PC-9 (cell line): ENCODE measurements at regions not wholly inside any gene's neighbourhood (a gene's known extent, or its start where the extent isn't known, plus 50 kb on each side); places are given as distances from the start of the nearest gene placed in this dataset.

Source experiments
- BruUV-seq: library from RNA; stranded (reverse); fragments of 400-500 nt; replicated peaks from 2 replicates; lab custom pipeline; 2021; lab: Mats Ljungman, UMichigan
- CTCF ChIA-PET: fragments of 300-600 bp; sonication (Branson Sonifier 250); formaldehyde crosslinking; loops from one replicate; lab custom pipeline; 2022; ENCODE audit warnings: antibody characterized with exemption; lab: Charles Lee
- POLR2A ChIA-PET: fragments of 300-600 bp; sonication (Branson Sonifier 250); formaldehyde crosslinking; loops from one replicate; lab custom pipeline; 2022; ENCODE audit warnings: antibody characterized with exemption; ENCODE audit not compliant: unreplicated experiment; lab: Charles Lee
- DNase-seq, 2 experiments: peaks; one replicate each; pipeline versions ENCODE4 v3.0.0 to v3.0.0-alpha.2; 2015 to 2022; ENCODE audit warnings: mixed read lengths in 1 of 2
- H2AFZ ChIP-seq: fragments of 200-600 bp; sonication (generic); 2 replicates; pipeline ENCODE4 v1.8.1; 2017; ENCODE audit warnings: antibody characterized with exemption
- H3F3A ChIP-seq: fragments of 200-600 bp; sonication (generic); 2 replicates; pipeline ENCODE4 v1.8.1; 2017; ENCODE audit warnings: antibody characterized with exemption, mild to moderate bottlenecking, low read depth; ENCODE audit not compliant: insufficient read depth
- H3K27ac ChIP-seq: fragments of 200-600 bp; sonication (generic); 2 replicates; pipeline ENCODE4 v1.6.1; 2016; ENCODE audit warnings: mixed run types
- H3K27me3 ChIP-seq: fragments of 200-600 bp; sonication (generic); 2 replicates; pipeline ENCODE4 v1.6.1; 2016; ENCODE audit warnings: low read depth, mixed run types; ENCODE audit not compliant: insufficient read depth
- H3K36me3 ChIP-seq: fragments of 200-600 bp; sonication (generic); 2 replicates; pipeline ENCODE4 v1.6.1; 2016; ENCODE audit warnings: low read depth, mixed run types
- H3K4me1 ChIP-seq: fragments of 200-600 bp; sonication (generic); replicated peaks from 2 replicates; pipeline ENCODE4 v1.6.1; 2016; ENCODE audit warnings: mixed run types; ENCODE audit not compliant: insufficient read depth
- H3K4me2 ChIP-seq: fragments of 200-600 bp; sonication (generic); 2 replicates; pipeline ENCODE4 v1.6.1; 2017; ENCODE audit warnings: mixed run types
- H3K4me3 ChIP-seq: fragments of 200-600 bp; sonication (generic); 2 replicates; pipeline ENCODE4 v1.6.1; 2016; ENCODE audit warnings: mixed run types
- H3K79me2 ChIP-seq: fragments of 200-600 bp; sonication (generic); 2 replicates; pipeline ENCODE4 v1.6.1; 2017; ENCODE audit warnings: low read depth, mixed run types
- H3K9me2 ChIP-seq: fragments of 200-600 bp; sonication (generic); 2 replicates; pipeline ENCODE4 v1.8.1; 2017; ENCODE audit warnings: mild to moderate bottlenecking; ENCODE audit not compliant: insufficient read depth
- H3K9me3 ChIP-seq: fragments of 200-600 bp; sonication (generic); 2 replicates; pipeline ENCODE4 v1.8.1; 2016; ENCODE audit warnings: low read depth; ENCODE audit not compliant: insufficient read depth
- H4K20me1 ChIP-seq: fragments of 200-600 bp; sonication (generic); 2 replicates; pipeline ENCODE4 v1.8.1; 2017; ENCODE audit not compliant: insufficient read depth
- EZH2 ChIP-seq: fragments of 200-600 bp; sonication (generic); IDR thresholded peaks from 2 replicates; pipeline ENCODE4 v1.8.0; 2017; ENCODE audit warnings: antibody characterized with exemption, low read depth
- intact Hi-C: fragments of 100-400 bp; cut with micrococcal nuclease; formaldehyde crosslinking; loops from one replicate; pipeline ENCODE4 v1.10.0; 2022; ENCODE audit not compliant: unreplicated experiment
- TF ChIP-seq, protein P1 (sequence below): fragments of 200-600 bp; sonication (generic); conservative IDR thresholded peaks from 2 replicates; pipeline ENCODE4 v1.6.1; 2017; ENCODE audit warnings: mixed run types, antibody characterized with exemption, mild to moderate bottlenecking, moderate library complexity

DNA sequence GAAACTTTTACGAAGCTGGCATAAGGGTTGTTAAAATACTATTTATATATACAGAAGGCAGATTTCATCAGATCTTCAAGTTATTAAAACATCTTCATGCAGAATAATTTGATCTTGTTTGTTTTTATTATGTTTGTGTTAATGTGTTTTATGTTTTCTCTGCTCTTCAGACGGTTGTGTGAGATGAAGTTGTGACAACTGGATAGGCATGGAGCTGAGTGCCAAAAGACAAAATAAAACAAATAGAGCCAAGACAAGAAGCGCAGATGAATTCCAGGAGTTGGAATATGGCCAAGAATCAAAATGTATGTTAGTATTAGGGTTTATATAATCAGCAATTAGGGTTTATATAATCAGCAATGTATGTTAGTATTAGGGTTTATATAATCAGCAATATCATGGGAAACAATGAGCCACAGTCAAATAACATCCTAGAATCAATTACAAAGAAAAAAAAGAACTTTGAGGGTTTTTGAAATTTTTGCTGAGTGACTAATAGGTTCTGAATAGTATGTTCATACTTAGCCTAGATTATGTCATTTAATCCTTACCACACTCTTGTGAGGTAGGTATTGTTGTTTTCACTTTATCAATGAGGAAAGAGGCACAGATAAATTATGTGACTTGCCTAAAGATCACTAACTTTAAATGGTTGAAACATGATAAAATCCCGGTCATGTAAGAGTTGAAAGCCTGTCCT, 488.0 kb upstream of the STEAP1 start:
- ChIA-PET CTCF (no interaction called here), POLR2A (no interaction called here)
- Histone ChIP-seq H3K9me2 (no peaks in the 10 kb centered on the region), H3K36me3 (no peaks in the 10 kb centered on the region), H3K9me3 (no peaks in the 10 kb centered on the region), H3K4me1 (no peaks in the 10 kb centered on the region), H3K27me3 (no peaks in the 10 kb centered on the region), H3F3A (no peaks in the 10 kb centered on the region), H4K20me1 (no peaks in the 10 kb centered on the region), H2AFZ (no peak overlapping the region), H3K4me2 (no peak overlapping the region), H3K79me2 (no peaks in the 10 kb centered on the region), H3K27ac (no peak overlapping the region), H3K4me3 (no peak overlapping the region)
- no peak for TF ChIP-seq EZH2
- TF ChIP-seq, protein P1, sequence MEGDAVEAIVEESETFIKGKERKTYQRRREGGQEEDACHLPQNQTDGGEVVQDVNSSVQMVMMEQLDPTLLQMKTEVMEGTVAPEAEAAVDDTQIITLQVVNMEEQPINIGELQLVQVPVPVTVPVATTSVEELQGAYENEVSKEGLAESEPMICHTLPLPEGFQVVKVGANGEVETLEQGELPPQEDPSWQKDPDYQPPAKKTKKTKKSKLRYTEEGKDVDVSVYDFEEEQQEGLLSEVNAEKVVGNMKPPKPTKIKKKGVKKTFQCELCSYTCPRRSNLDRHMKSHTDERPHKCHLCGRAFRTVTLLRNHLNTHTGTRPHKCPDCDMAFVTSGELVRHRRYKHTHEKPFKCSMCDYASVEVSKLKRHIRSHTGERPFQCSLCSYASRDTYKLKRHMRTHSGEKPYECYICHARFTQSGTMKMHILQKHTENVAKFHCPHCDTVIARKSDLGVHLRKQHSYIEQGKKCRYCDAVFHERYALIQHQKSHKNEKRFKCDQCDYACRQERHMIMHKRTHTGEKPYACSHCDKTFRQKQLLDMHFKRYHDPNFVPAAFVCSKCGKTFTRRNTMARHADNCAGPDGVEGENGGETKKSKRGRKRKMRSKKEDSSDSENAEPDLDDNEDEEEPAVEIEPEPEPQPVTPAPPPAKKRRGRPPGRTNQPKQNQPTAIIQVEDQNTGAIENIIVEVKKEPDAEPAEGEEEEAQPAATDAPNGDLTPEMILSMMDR = no peak
- BruUV-seq = no TSS peak
- intact Hi-C loops = no loop called here
- DNase-seq = no peak

DNA sequence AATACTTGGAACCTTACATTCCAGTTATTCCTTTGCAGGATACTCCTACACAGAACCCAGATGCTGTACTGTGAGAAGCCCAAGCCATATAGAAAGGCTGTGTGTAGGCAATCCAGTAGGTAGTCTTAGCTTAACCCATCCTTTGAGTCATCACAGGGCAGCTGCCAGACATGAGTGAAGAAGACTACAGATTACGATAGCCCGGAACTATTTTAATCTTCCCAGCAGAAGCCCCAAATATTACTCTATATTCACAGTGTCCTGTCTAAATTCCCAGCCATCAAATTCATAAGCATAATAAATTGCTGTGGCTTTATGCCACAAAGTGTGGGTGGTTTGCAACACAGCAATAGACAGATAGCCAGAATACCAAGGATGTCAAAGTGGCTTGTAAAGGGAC, 474.1 kb upstream of the STEAP1 start:
- DNase-seq = no peak
- Histone ChIP-seq H3K4me1 (no peaks in the 10 kb centered on the region), H3K9me2 (no peaks in the 10 kb centered on the region), H3F3A (no peaks in the 10 kb centered on the region), H3K4me2 (no peak overlapping the region), H2AFZ (no peak overlapping the region), H3K79me2 (no peaks in the 10 kb centered on the region), H3K36me3 (no peaks in the 10 kb centered on the region), H3K4me3 (no peak overlapping the region), H4K20me1 (no peaks in the 10 kb centered on the region), H3K27me3 (no peaks in the 10 kb centered on the region), H3K27ac (no peak overlapping the region), H3K9me3 (no peaks in the 10 kb centered on the region)
- BruUV-seq = no TSS peak
- intact Hi-C loops = no loop called here
- ChIA-PET POLR2A (no interaction called here), CTCF (no interaction called here)
- TF ChIP-seq, protein P1 = no peak
- no peak for TF ChIP-seq EZH2

DNA sequence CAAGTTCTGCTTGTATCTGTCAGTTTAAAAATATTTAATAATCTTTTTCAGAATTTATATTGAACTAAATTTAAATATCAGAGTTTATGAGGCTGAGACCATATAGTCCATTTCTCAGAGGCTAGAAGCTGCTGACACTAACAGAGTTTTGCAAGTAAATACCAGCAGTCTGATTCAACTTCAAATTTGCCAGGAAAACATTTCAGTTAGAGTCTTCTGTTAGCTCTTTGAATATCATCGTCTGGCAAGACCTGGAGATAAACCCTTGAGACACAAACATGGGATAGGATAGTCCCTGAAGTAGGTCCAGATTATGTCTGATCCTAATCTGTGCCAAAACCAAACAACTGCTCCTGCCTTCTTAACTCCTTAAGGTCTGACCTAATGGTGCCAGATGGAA, 472.8 kb upstream of the STEAP1 start:
- Histone ChIP-seq H3F3A (no peaks in the 10 kb centered on the region), H3K27ac (no peak overlapping the region), H3K36me3 (no peaks in the 10 kb centered on the region), H3K79me2 (no peaks in the 10 kb centered on the region), H3K4me2 (no peak overlapping the region), H3K4me1 (no peaks in the 10 kb centered on the region), H2AFZ (no peak overlapping the region), H3K9me3 (no peaks in the 10 kb centered on the region), H3K27me3 (no peaks in the 10 kb centered on the region), H3K9me2 (no peaks in the 10 kb centered on the region), H4K20me1 (no peaks in the 10 kb centered on the region), H3K4me3 (no peak overlapping the region)
- no peak for TF ChIP-seq EZH2
- TF ChIP-seq, protein P1 = no peak
- ChIA-PET POLR2A (no interaction called here), CTCF (no interaction called here)
- no peak for DNase-seq
- intact Hi-C loops = no loop called here
- no TSS peak for BruUV-seq
